ENCODE measurements at regions not wholly inside any gene's neighbourhood (a gene's known extent, or its start where the extent isn't known, plus 50 kb on each side); places are given as distances from the start of the nearest gene placed in this dataset.
"Not testable (repeated sequence)": the region's sequence is repeated elsewhere in the genome, so short reads cannot be mapped to it uniquely, and the experiment has no call there.

DNA sequence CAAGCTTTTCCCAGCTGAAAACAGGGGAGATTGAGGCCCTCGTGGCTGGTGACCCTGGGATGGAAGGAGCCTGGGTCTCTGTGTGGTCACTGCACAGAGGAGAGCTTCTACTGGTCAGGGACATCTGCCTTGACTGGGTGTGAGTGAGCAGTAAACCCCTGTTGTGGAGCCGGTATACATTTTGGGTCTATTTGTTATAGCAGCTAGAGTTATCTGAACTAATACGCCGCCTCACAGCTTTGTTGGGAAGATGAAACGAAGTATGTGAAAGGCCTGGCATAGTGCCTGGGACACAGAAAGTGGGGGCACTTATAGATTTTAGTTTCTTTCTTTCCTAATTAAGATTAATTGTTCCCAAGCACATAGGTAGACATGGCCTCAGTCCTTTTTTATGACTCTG lies 72.2 kb upstream of the HPCAL1 start:
- no peak for DNase-seq (ENCODE audit: low read depth)
- TF ChIP-seq, protein P1, sequence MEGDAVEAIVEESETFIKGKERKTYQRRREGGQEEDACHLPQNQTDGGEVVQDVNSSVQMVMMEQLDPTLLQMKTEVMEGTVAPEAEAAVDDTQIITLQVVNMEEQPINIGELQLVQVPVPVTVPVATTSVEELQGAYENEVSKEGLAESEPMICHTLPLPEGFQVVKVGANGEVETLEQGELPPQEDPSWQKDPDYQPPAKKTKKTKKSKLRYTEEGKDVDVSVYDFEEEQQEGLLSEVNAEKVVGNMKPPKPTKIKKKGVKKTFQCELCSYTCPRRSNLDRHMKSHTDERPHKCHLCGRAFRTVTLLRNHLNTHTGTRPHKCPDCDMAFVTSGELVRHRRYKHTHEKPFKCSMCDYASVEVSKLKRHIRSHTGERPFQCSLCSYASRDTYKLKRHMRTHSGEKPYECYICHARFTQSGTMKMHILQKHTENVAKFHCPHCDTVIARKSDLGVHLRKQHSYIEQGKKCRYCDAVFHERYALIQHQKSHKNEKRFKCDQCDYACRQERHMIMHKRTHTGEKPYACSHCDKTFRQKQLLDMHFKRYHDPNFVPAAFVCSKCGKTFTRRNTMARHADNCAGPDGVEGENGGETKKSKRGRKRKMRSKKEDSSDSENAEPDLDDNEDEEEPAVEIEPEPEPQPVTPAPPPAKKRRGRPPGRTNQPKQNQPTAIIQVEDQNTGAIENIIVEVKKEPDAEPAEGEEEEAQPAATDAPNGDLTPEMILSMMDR (IDR thresholded peaks at IDR 0.05; ENCODE audit: insufficient read depth, low read depth, low read length), result no peak
- no peak overlapping the region for H3K4me3 ChIP-seq (ENCODE audit: low read depth, low read length)

DNA sequence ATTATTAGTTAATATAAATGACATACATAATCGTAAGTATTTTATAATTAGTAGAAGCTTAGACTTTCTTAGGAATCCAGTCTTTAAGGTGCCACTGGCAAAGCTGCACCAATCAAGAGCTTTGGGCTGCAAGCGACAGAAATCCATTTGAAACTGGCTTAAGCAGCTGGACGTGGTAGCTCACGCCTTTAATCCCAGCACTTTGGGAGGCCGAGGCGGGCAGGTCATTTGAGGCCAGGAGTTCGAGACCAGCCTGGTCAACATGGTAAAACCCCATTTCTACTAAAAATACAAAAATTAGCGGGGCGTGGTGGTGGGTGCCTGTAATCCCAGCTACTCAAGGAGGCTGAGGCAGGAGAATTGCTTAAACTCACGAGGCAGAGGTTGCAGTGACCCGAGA lies 71.8 kb upstream of the HPCAL1 start:
- DNase-seq (ENCODE audit: low read depth); H3K4me3 ChIP-seq (ENCODE audit: low read depth, low read length): not testable (repeated sequence)

DNA sequence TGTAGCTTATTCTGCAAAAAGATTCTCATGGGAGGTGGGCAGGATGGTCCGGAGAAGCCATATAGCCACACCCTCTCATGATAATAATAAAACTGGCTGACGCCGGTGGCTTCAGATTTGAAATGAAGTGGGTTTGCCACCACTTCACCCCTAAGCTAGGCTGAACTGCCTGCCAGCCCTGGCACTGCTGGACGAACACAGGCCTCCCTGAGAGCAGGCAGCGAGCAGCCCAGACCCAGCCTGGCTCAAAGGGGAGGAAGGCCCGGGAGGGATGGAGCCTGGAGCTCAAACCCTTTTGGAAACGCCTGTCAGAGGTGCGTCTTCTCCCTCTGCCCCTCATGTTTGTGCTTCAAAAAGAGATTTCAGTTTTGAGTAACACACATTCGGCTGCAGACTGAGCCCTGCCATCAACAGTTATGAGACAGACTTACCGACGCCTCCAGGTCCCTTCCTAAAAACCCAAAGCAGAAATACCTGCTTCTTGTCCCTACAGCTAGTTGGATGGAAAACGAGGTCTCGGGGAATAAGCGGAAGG lies 71.1 kb upstream of the HPCAL1 start:
- no peak for DNase-seq (ENCODE audit: low read depth)
- no peak overlapping the region for H3K4me3 ChIP-seq (ENCODE audit: low read depth, low read length)
- TF ChIP-seq, protein P1 (IDR thresholded peaks at IDR 0.05; ENCODE audit: insufficient read depth, low read depth, low read length), result no peak

DNA sequence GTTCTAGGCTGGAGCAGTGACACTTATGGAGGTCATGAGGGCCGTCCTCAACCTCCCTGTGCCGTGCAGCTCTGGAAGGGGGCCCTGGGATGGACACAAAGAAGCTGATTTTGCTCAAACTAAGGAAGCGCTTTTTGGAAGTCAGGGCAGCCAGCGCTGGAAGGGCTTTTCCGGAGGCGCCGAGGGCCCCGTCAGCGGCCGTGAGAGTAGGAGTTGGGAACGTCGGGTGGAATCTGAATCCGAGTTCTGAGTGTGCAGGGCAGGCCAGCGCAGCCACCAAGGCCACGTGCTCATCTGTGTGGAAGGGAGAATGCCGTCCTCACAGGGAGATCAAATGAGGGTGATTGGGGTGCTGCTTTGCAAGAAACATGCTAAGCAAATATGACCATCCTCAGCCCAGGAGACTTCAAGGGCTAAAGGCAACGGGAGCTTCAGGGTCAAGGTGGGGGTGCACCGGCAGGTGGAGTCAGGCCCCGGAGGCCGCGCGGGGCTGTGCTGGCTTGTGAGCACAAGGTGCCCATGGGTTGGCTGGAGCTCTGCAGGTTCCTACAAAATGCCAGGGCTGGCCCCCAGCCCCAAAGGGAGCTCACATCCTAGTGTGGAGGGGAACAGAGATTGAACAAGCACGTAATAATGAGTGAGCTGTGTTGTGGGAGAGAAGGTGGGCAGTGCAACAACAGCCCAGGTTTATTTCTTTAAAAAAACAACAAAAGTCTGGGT lies 70.4 kb upstream of the HPCAL1 start:
- TF ChIP-seq, protein P1 (IDR thresholded peaks at IDR 0.05; ENCODE audit: insufficient read depth, low read depth, low read length), result no peak
- no peak overlapping the region for H3K4me3 ChIP-seq (ENCODE audit: low read depth, low read length)

DNA sequence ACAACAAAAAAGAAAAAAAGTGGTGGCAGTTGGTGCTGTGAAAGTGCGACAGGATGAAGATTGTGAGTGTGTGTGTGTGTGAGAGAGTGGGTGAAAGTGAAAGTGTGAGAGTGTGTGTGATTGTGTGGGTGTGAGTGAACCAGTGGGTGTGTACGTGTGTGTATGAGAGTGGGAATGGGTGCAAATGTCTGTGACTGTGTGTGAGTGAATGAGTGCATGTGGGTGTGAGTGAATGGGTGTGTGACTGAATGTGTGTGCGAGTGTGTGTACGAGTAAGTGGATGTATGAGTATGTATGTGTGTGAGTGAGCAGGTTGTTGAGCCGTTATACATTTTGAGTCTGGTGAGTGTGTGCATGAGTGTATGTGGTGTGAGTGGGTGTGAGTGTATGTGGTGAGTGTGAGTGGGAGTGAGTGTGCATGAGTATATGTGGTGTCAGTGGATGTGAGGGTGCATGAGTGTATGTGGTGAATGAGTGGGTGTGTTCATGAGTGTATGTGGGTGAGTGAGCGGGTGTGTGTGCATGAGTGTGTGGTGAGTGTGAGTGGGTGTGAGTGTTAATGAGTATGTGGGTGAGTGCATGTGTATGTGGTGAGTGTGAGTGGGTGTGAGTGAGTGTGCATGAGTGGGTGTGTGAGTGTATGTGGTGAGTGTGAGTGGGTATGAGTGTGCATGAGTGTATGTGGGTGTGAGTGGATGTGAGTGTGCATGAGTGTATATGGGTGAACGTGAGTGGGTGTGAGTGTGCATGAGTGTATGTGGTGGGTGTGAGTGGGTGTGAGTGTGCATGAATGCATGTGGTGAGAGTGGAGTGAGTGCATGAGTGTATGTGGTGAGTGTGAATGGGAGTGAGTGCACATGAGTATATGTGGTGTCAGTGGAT lies 69.3 kb upstream of the HPCAL1 start:
- no peak for DNase-seq (ENCODE audit: low read depth)
- H3K4me3 ChIP-seq (ENCODE audit: low read depth, low read length), result no peak overlapping the region
- TF ChIP-seq, protein P1 (IDR thresholded peaks at IDR 0.05; ENCODE audit: insufficient read depth, low read depth, low read length), result no peak

More for the DNA sequence above, 70.4 kb upstream of the HPCAL1 start:
- DNase-seq (ENCODE audit: low read depth), result no peak

DNA sequence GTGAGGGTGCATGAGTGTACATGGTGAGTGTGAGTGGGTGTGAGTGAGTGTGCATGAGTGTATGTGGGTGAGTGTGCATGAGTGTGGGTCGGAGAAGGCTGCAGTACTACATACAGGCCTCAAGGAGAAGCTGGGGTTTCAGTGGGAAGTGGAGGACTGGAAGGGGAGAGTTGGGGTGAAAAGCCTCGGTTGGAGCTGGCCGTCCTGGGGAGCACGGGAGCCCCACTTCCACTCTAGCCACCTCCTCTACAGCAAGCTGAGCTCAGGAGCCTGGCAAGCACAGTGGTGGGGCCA lies 68.7 kb upstream of the HPCAL1 start:
- H3K4me3 ChIP-seq (ENCODE audit: low read depth, low read length), result no peak overlapping the region
- DNase-seq (ENCODE audit: low read depth), result no peak
- TF ChIP-seq, protein P1 (IDR thresholded peaks at IDR 0.05; ENCODE audit: insufficient read depth, low read depth, low read length), result no peak

DNA sequence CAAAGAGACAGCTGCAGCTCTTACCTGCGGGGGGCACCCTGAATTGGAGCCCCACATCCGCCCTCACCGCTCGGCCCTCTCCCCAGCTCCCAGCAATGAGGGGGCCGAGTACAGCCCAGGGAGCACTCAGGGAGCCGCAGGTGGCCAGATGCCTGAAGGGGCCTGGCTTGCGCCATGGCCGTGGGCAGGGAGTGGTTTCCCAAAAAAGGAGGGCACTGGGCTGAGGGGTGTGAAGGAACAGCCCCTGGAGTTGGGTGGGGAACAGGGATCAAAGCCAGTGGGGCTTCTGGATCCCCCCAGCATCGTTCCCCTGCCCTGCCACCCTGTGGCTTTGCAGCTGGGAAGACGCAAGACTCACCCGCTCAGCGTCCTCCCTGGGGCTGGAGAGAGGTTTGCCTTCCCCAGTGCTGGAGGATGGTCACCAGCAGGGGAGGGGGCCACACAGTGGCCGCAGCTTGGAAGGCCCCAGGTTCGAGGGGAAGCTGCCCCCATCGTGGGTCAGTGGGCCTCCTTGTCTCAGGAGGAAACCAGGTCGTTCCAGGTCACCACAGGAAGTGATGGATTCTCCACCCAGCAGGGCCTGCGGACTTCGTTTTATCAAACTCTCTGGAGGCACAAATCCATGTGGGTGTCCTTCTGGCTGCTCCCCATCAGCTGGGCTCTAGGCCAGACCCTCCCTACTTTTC lies 68.2 kb upstream of the HPCAL1 start:
- TF ChIP-seq, protein P1 (IDR thresholded peaks at IDR 0.05; ENCODE audit: insufficient read depth, low read depth, low read length), result no peak
- no peak overlapping the region for H3K4me3 ChIP-seq (ENCODE audit: low read depth, low read length)
- no peak for DNase-seq (ENCODE audit: low read depth)
